HG02798 (cell line): ENCODE measurements at regions not wholly inside any gene's neighbourhood (a gene's known extent, or its start where the extent isn't known, plus 50 kb on each side); places are given as distances from the start of the nearest gene placed in this dataset.

Source experiments
- ATAC-seq: cut with Tn5 transposase; IDR thresholded peaks from one replicate; pipeline ENCODE4 v1.9.1; 2021; ENCODE audit warnings: mild to moderate bottlenecking; ENCODE audit not compliant: unreplicated experiment, poor library complexity

DNA sequence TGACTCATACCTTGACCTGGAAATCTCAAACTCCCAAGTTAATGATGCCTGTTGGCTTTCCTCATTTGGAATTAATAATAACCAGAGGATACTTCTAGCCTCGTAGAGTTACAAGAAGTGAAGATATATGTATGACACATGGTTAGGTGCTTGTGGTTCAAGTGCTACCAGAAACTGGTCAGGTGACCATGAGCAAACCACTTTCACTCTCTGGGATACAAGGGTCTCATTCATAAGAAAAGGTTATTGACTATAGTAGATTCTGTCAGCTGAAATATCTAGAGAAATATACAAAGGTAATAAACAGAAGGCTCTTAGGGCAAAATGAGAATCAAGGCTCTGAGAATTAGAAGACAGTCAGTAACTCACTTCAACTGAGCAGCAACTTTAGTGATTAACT is 233.3 kb downstream of the KCNA4 start:
- ATAC-seq, result no peak

DNA sequence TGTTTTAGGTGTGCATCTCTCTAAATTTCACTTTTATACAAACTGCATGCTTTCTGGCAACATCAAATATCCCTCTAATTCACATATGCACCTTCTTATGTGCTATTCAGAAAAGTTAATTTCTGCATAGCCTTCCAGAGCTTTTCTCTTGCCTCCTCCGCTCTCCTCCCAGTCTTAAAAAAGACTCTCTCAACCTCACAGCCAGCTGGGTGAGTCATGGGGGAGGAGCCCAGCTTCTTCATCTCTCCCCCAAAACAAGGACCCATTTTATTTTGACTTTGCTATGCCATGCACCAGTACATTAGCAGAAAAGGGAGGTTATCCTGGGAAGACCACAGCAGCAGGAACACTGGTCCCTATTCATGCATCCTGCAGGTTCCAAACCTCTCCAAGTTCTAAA is 234.4 kb downstream of the KCNA4 start:
- ATAC-seq, result no peak

GRCh38 chr11:29781268-29781667 is 235.6 kb downstream of the KCNA4 start:
- no peak for ATAC-seq

DNA sequence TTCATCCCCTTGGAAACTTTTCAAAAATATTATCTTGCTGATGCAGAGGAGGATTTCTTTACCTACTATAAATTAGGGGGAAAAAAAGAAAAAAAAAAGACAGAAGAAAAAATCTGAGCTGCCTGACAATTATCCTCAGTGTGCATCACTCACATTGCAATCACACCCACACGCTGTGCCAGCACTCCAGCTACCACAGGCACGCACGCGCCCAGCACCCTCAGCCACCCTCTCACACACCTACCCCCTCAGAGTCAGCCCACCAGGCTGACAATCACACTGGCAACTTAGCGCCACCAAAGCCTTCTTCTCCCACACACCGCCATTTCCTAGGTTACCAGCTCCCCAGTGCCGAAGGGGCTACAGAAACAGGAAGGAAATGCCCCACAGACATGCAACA is 236.1 kb downstream of the KCNA4 start:
- no peak for ATAC-seq

DNA sequence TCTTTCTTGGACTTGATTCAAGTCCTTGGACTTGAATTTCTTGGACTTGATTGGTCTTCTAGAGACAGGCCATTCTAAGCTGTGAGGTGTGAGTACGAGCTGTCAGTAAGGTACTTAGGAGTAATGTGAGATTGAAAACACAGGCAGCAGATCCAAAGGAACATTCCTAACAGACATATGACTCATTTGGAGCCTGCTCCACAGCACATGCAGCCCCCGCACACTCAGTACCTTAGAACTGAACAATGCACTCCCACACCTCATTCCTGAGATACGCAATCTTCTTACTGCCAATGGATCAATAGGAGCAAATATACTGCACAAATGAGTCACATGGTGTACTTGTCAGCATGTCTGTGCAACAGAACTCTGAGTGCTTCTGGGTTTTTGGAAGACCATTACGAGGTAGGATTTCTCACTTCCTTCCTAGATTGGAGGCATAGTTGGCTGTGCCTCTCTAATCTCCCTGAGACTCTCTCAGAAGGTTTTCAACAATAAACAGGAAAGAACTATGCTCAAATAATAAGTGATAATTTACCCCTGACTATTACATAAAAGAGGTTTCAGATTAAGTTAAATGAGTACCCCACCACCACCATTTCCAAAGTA is 243.1 kb downstream of the KCNA4 start:
- no peak for ATAC-seq

DNA sequence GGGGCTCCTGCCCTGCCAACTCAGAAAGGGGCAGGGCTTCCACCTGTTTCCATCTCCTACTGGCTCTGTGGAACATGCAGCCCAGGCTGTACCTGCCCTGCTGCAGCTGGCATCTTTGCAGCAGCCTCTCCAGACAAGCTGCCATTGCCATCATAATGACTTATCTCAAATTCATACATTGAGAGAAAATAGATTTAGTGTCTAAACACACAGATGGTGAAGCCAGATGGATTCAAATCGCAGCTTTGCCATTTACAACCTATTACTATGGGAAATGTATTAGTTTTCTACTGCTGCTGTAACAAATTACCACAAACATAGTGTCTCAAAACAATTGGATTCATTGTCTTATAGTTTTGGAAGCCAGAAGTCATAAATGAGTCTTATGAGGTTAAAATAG is 260.0 kb downstream of the KCNA4 start:
- no peak for ATAC-seq

DNA sequence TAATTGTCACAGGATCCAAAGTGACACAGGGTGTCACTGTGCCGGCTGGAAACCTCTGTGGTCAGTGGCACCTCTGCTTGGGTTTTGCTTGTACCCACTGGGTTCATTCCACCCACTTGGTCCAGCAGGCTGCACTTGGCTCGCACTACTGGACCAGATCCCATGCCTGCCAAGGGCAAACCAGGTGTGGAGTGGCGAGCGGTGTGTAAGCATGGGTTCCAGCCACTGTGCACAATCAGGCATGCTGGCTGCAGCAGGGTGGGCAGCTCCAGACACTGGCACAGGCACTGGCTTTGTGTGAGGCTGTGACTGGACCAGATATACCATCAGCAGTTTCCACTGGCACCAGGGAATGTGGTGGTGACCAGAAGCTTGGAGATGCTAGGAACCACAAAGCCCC is 261.4 kb downstream of the KCNA4 start:
- ATAC-seq, result no peak

DNA sequence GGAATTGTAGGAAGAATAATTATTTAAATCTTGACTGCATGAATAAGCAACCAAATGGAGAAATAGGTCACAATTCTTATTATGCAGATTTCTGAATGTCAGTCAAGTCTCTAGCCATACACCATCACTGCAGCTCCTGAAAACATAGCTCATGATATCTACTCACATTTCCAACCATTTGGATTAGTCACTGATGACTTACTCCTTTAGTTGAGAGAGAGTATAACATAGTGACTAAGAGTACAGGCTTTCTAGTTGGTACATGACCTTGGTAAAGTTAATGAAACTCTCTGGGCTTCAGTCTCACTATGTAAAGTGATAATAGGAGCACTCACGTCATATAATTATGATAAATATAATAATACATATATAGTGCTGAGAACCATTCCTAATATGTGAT is 265.2 kb downstream of the KCNA4 start:
- ATAC-seq, result no peak

- no peak for ATAC-seq
Measured at GRCh38 chr11:29750392-29750791, 266.4 kb downstream of the KCNA4 start.

- ATAC-seq, result no peak
Measured at GRCh38 chr11:29734287-29734686, 282.5 kb downstream of the KCNA4 start.

- ATAC-seq, result no peak
Measured at GRCh38 chr11:29713831-29714320, 303.0 kb downstream of the KCNA4 start.

DNA sequence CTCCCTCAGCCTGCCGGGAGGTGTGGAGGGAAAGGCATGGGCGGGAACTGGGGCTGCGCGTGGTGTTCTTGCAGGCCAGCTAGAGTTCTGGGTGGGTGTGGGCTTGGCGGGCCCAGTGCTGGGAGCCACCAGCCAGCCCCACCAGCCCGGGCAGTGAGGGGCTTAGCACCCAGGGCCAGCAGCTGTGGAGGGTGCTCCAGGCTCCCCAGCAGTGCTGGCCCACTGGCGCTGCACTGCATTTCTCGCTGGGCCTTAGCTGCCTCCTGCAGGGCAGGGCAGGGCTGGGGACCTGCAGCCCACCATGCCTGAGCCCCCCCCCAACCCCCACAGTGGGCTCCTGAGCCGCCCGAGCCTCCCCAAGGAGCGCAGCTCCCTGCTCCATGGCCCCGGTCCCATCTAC is 304.2 kb downstream of the KCNA4 start:
- no peak for ATAC-seq

GRCh38 chr11:29707924-29708323 is 308.9 kb downstream of the KCNA4 start:
- no peak for ATAC-seq

GRCh38 chr11:29685361-29685760 is 331.5 kb downstream of the KCNA4 start:
- ATAC-seq, result no peak

- ATAC-seq, result no peak
Measured at GRCh38 chr11:29682856-29683255, 334.0 kb downstream of the KCNA4 start.

- peak; percentile 87 for ATAC-seq
Measured at GRCh38 chr11:29679996-29680395, 336.8 kb downstream of the KCNA4 start.

DNA sequence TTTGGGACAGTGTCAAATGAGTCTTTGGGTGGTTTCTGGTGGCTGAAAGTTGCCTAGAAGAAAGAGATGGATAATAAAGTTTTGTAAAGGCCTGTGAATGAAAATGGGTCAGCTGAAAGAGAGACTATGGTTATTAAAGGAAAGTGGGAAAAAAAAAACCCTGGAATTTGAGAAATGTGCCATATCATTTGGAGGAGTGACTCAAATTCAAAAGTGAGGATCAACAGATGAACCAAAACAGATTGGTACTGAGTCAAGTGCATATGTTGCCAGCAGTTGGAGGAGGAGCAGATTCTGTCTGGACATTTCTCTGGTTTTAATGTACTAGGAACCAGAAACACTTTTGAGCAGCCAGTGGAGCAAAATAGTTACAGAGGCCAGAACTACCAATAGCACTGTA is 339.8 kb downstream of the KCNA4 start:
- ATAC-seq, result no peak

DNA sequence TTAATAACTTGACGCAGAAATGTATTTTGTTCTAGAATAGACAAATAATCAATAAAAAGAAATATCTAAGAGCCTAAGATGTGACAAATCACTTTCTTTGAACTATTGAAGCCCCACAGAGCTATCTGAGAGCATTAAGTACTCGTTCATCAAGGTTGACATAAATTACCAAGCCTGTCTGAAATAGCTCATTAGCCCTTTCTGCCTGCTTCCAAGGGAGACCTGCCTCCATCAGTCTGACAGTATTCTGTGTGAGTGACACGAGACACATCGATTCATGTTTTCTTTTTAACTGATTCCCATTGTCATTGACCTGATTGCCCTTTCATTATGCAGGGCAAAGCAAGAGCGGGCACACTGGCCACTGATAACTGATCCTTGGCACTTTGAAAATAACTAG is 347.5 kb downstream of the KCNA4 start:
- no peak for ATAC-seq

DNA sequence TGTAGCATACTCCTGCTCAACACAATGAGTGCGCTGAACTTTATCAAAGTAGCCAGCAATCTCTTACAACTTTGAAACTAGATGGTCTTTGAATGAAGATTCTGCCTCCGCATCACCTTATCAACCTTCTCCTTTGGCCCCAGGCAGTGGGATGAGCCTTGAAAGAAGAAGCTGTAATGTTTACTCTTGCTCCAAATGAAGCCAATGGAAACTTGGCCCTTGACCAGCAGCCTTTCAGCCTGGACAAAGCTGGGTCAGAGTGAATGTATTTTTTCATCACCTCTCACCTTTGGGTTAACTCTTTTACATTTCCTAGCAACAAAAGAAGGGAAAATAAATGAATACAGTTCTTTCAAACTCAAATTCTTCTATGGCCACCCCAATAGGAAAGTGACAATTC is 359.1 kb downstream of the KCNA4 start:
- ATAC-seq, result no peak

DNA sequence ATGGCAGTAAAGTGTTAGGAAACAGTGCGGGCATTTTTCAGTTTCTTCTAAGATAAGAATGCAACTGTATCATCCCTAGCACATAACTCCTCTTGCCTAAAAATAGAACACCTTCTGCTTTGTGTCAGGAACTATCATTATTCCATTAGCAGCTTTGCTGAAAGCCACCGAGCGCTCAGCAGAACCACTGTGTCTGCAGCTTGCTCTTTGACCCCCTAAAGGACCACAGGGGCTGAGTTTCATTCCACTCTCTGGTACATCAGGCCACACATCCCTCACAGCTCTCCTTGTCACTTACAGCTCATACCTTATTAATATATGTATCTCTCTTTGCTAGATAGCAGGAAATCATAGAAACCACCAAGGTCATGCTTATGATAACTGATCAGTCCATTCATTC is 360.2 kb downstream of the KCNA4 start:
- ATAC-seq, result no peak

- ATAC-seq, result no peak
Measured at GRCh38 chr11:29645373-29645772, 371.5 kb downstream of the KCNA4 start.

GRCh38 chr11:29641201-29641600 is 375.6 kb downstream of the KCNA4 start:
- no peak for ATAC-seq

DNA sequence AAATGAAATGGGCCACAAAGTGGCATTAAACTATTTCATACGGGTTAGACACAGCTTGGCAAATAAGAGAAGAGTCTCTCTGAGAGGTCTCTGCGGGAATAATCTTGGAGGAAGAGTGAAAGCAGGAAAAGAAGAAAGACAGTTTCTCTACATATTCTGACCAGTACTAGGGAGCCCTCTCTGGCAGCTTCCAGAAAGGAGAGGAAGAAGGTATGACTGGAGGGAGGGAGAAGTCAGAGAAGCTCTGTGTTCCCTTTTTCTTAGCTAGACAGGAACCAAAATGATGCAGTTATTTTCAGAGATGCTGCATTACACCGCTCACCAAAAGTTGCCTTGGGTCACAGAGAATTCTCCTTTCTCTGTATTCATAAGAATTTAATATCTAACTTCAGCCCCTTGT is 382.1 kb downstream of the KCNA4 start:
- no peak for ATAC-seq
